ENCODE measurements at regions not wholly inside any gene's neighbourhood (a gene's known extent, or its start where the extent isn't known, plus 50 kb on each side); places are given as distances from the start of the nearest gene placed in this dataset.

DNA sequence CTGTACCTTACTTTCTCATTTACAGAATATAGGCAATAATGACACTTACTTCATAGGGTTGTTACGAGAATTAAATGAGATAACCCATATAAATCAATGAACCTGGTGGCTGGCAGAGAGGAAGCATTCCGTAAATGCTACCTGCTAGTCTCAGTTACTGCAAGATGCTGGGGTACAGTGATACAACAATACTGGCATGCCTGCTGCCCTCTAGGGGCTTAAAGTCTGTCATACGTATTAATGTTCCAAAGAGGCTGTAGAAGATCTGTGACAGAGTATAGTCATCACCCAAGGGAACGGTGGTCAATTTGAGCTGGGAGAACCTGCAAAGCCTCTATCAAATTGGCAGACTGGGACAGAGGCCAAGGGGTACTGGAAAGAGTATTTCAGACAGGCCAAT, 421.5 kb downstream of the GPAM start:
- TF ChIP-seq, protein P1, sequence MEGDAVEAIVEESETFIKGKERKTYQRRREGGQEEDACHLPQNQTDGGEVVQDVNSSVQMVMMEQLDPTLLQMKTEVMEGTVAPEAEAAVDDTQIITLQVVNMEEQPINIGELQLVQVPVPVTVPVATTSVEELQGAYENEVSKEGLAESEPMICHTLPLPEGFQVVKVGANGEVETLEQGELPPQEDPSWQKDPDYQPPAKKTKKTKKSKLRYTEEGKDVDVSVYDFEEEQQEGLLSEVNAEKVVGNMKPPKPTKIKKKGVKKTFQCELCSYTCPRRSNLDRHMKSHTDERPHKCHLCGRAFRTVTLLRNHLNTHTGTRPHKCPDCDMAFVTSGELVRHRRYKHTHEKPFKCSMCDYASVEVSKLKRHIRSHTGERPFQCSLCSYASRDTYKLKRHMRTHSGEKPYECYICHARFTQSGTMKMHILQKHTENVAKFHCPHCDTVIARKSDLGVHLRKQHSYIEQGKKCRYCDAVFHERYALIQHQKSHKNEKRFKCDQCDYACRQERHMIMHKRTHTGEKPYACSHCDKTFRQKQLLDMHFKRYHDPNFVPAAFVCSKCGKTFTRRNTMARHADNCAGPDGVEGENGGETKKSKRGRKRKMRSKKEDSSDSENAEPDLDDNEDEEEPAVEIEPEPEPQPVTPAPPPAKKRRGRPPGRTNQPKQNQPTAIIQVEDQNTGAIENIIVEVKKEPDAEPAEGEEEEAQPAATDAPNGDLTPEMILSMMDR (IDR thresholded peaks at IDR 0.05): no peak
- no peak for TF ChIP-seq POLR2A (IDR thresholded peaks at IDR 0.05)
